Colonic mucosa (tissue), 4 donors: ENCODE measurements at regions not wholly inside any gene's neighbourhood (a gene's known extent, or its start where the extent isn't known, plus 50 kb on each side); places are given as distances from the start of the nearest gene placed in this dataset.

Experiments
- DNase-seq: peaks from one replicate; pipeline ENCODE4 v3.0.0-alpha.2; 2020
- H3K27ac ChIP-seq: fragments of 200-600 bp; one replicate; pipeline ENCODE4 v1.8.0; 2021
- H3K27me3 ChIP-seq: fragments of 200-600 bp; one replicate; pipeline ENCODE4 v1.8.0; 2021
- H3K36me3 ChIP-seq: fragments of 200-600 bp; one replicate; pipeline ENCODE4 v1.8.0; 2021
- H3K4me1 ChIP-seq: fragments of 200-600 bp; one replicate; pipeline ENCODE4 v1.8.0; 2021; ENCODE audit warnings: mild to moderate bottlenecking
- H3K4me3 ChIP-seq: fragments of 200-600 bp; one replicate; pipeline ENCODE4 v1.8.0; 2021
- H3K9ac ChIP-seq, 2 donors: one replicate each; pipeline ENCODE4 v1.7.0; 2013; ENCODE audit warnings: control low read depth in 2 of 2, low read depth in 2 of 2, low read length in 2 of 2
- H3K9me3 ChIP-seq: fragments of 200-600 bp; one replicate; pipeline ENCODE4 v1.8.0; 2021
- CTCF ChIP-seq: fragments of 200-600 bp; IDR thresholded peaks from one replicate; pipeline ENCODE4 v1.8.0; 2022; ENCODE audit warnings: antibody characterized with exemption, mild to moderate bottlenecking
- intact Hi-C: fragments of 100-400 bp; cut with DNase I; formaldehyde crosslinking; loops from one replicate; pipeline ENCODE4 v1.14.1; 2022
- donor health status: healthy.
- donor health status: DM: no; HTN: no; CAD: no.
- donor health status: DM: no; HTN: no; CAD: no.

GRCh38 chr4:141406237-141406636 is 185.5 kb downstream of the ZNF330 start:
- no peak for TF ChIP-seq CTCF
- no peak overlapping the region for H3K4me3 ChIP-seq
- H3K27me3 ChIP-seq: no peaks in the 10 kb centered on the region
- H3K36me3 ChIP-seq: no peaks in the 10 kb centered on the region
- H3K27ac ChIP-seq: no peak overlapping the region
- intact Hi-C loops: no loop called here
- DNase-seq: no peak
- H3K9ac ChIP-seq: no peak overlapping the region
- H3K4me1 ChIP-seq: no peaks in the 10 kb centered on the region
- H3K9me3 ChIP-seq: no peaks in the 10 kb centered on the region

GRCh38 chr4:141409556-141409955 is 188.9 kb downstream of the ZNF330 start:
- H3K4me1 ChIP-seq: no peaks in the 10 kb centered on the region
- intact Hi-C loops: no loop called here
- no peak overlapping the region for H3K9ac ChIP-seq
- no peak for DNase-seq
- H3K36me3 ChIP-seq: no peaks in the 10 kb centered on the region
- no peak overlapping the region for H3K27ac ChIP-seq
- no peak overlapping the region for H3K4me3 ChIP-seq
- TF ChIP-seq CTCF: no peak
- no peaks in the 10 kb centered on the region for H3K27me3 ChIP-seq
- H3K9me3 ChIP-seq: no peaks in the 10 kb centered on the region

- H3K9me3 ChIP-seq: no peaks in the 10 kb centered on the region
- no peak overlapping the region for H3K9ac ChIP-seq
- DNase-seq: no peak
- no peak for TF ChIP-seq CTCF
- no peaks in the 10 kb centered on the region for H3K36me3 ChIP-seq
- H3K27ac ChIP-seq: no peak overlapping the region
- intact Hi-C loops: no loop called here
- H3K4me1 ChIP-seq: no peaks in the 10 kb centered on the region
- no peaks in the 10 kb centered on the region for H3K27me3 ChIP-seq
- H3K4me3 ChIP-seq: no peak overlapping the region
Measured at GRCh38 chr4:141410839-141411238, 190.1 kb downstream of the ZNF330 start.

- no peak for DNase-seq
- no peak for TF ChIP-seq CTCF
- no peak overlapping the region for H3K27ac ChIP-seq
- H3K36me3 ChIP-seq: no peaks in the 10 kb centered on the region
- no peak overlapping the region for H3K4me3 ChIP-seq
- H3K4me1 ChIP-seq: no peaks in the 10 kb centered on the region
- no peak overlapping the region for H3K9ac ChIP-seq
- no peaks in the 10 kb centered on the region for H3K27me3 ChIP-seq
- no peaks in the 10 kb centered on the region for H3K9me3 ChIP-seq
- intact Hi-C loops: no loop called here
Measured at GRCh38 chr4:141411936-141412335, 191.2 kb downstream of the ZNF330 start.

- H3K4me1 ChIP-seq: no peaks in the 10 kb centered on the region
- H3K9me3 ChIP-seq: no peaks in the 10 kb centered on the region
- H3K9ac ChIP-seq: no peak overlapping the region
- no peaks in the 10 kb centered on the region for H3K36me3 ChIP-seq
- DNase-seq: no peak
- intact Hi-C loops: no loop called here
- no peak overlapping the region for H3K4me3 ChIP-seq
- H3K27me3 ChIP-seq: no peaks in the 10 kb centered on the region
- no peak overlapping the region for H3K27ac ChIP-seq
- TF ChIP-seq CTCF: no peak
Measured at GRCh38 chr4:141413366-141413765, 192.7 kb downstream of the ZNF330 start.

GRCh38 chr4:141415651-141416050 is 195.0 kb downstream of the ZNF330 start:
- H3K4me3 ChIP-seq: no peak overlapping the region
- intact Hi-C loops: no loop called here
- TF ChIP-seq CTCF: no peak
- H3K27me3 ChIP-seq: no peaks in the 10 kb centered on the region
- no peak overlapping the region for H3K9ac ChIP-seq
- H3K4me1 ChIP-seq: no peaks in the 10 kb centered on the region
- no peak for DNase-seq
- no peak overlapping the region for H3K27ac ChIP-seq
- H3K9me3 ChIP-seq: no peaks in the 10 kb centered on the region
- no peaks in the 10 kb centered on the region for H3K36me3 ChIP-seq
